HG03066 (cell line): ENCODE measurements at regions not wholly inside any gene's neighbourhood (a gene's known extent, or its start where the extent isn't known, plus 50 kb on each side); places are given as distances from the start of the nearest gene placed in this dataset.

Experiments
- ATAC-seq: cut with Tn5 transposase; IDR thresholded peaks from one replicate; pipeline ENCODE4 v1.9.1; 2021; ENCODE audit warnings: low read depth; ENCODE audit not compliant: unreplicated experiment

DNA sequence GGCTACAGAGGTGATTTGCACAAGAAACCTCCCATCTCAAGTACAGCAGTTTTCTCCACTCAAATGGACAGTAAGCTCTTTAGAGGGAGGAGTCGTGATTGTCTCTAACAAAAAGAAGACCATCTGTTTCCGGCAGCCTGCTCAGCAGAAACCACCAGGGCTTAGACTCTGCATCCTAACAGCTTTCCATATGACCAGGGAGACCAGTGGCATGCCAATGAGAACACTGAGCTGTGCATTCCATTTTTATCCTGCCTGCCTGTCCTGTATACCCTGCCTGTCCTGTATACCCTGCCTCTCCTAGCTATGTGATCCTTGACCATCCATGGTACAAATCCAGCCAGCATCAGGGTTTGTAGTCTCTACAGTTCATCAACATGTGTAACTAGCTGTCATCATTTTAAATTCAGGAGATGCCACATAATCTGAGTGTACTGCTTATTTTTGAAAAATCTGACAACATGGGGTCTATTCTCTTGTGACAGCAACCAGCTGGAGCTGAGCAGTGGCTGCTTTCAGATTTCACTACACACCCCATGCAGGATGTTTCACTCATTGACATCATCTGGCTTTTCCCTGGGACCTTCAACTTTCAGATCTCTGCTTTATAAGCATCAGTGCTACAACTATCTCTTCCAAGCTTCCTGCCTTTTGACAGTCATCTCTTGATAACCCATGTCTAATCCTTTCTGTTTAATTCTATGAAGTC is 50.5 kb upstream of the POU2AF2 start:
- no peak for ATAC-seq

DNA sequence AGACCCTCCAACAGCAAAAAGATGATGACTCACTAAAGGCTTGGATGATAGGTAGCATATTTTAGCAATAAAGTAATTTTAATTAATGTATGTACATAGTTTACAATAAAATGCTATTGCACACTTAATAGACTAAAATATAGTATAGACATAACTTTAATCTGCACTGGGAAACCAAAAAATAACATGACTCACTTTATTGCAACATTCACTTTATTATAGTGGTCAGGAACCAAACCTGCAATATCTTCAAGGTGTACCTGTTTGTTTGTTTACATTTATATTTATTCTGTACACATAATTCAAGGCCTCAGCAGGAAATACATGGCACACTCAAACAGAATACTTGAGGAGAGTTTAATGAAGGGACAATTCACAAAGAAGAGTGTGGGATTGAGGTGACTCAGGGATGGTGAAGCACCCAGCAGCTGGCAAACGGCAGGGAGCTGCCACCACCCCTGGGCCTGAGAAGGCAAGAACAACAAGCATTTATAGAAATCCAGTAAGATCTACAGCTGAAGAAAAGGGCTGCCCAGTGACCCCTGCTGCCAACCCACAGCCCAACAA is 51.5 kb upstream of the POU2AF2 start:
- no peak for ATAC-seq

GRCh38 chr11:111189466-111189865 is 56.1 kb upstream of the POU2AF2 start:
- ATAC-seq = no peak

- no peak for ATAC-seq
Observed at GRCh38 chr11:111186308-111186915, 59.1 kb upstream of the POU2AF2 start.

GRCh38 chr11:111185266-111185665 is 60.3 kb upstream of the POU2AF2 start:
- ATAC-seq = no peak

DNA sequence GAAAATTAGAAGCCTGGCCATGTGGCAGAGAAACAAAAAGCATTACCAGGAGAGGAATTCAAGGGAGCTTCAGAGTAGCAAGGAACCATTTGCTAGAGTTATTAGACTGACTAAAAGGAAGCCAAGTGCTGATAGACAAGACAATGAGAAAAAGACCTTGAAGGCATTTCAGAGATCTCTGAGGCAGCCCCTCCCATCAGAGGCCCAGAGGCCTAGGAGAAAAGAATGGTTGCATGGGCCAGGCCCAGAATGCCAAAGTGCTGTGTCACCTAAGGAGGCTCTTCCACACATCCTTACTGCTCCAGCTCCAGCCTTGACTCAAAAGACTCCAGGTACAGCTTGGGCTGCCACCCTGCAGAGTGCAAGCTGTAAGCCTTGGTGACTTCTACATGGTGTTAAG is 61.8 kb upstream of the POU2AF2 start:
- no peak for ATAC-seq

DNA sequence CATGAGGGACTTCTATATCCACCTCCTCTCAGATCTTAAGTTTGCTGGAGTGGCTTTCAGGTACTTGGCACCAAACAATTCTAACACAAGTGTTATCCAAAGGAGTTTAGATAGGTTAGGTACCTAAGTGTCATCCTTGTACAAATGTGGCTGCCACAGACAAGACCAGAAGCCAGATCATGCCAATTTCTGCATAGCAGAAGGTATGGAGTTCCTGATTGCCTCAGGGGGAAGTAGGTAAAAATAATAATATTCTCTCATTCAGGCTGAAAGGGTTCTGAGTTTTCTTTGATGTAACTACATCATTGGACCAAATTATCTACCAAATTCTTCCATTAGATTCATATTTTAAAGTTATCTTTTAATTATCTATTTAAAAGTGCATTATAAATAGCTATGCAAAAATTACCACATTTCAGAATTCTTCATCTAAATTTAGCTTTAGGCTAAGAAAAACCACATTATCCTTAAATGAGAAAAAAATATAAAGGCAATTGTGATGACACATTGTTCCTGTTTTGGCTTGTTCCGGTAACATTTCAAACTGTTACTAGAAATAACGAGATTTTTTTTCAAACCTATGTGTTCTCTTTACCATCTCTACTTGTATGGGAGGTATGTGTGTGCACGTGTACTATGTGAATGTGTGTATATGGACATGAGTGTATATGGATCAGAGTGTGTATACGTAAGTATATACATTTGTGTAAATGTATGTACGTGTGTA is 66.2 kb upstream of the POU2AF2 start:
- ATAC-seq = no peak

DNA sequence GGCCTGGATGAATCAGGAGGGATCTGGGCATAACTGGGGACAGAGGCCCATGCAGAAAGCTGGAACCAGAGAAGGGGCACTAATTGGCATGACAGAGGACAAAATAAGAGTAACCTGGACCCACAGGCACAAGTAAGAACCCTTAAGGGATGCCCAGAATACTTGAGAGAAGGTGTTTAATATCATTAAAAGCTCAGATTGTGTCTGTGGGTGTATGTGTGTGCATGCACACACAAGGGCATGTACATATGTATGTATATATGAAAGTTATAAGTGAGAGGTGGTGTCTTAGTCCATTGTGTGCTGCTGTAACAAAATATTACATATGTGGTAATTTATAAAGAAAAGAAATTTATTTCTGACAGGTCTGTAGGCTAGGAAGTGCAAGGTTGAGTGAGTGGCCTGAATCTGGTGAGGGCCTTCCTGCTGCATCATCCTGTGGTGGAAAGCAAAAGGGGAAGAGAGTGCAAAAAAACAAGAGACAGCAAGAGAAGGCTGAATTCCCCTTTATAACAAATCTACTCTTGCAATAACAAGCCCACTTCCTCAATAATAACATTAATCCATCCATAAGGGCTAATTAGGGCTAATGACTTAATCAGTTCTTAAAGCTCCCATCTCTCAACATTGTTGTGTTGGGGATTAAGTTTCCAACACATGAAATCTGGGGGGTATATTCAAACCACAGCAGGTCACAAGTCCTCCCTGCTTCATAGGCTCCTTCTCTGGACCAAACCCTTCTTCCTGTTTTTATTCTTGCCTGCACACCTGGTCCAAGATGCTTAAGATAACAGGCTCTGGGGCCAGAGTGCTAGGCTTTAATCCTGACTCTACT is 68.3 kb upstream of the POU2AF2 start:
- ATAC-seq = peak; percentile 74

DNA sequence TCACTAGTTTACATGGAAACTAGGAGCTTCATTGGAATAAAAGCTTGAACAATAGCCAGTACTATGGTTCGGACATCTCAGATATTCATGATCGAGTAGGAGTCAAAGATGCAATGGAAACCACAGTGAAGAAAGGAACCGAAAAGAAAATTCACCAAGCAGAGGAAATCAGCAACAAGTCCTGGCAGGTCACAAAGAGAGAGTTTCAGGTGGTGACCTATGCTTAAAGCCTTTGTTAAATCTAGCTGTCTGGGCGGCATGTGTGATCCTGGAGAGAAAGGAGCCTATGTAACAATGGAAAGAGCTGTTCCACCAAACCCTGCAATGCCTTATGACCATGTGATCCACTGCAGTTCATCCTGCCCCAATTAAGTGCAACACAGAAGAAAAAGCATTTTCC is 68.9 kb upstream of the POU2AF2 start:
- ATAC-seq = peak; percentile 61

GRCh38 chr11:111173221-111173620 is 72.3 kb upstream of the POU2AF2 start:
- no peak for ATAC-seq

DNA sequence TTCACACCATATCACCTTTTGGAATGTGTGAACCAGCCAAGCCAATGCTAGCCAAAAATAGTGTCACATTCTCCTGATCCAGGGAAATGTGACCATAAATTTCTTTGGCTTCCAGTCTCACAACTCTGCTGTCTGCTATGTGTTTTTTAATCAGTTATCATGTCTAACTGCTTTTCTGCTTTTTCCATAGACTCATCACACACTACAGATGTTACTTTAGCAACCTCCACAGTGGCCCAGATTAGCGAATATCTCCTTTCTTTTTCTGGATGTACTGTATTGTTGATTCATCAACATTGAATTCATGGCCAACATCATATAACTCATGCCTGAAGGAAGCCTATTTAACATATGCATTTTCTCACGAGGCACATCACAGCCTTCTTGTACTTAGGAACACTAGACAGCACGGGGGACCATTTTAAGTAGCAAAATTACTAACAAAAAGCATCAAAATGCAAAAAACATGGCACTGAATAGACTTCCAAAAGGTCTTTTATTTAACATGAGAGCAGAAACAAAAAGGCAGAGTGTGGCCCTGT is 73.1 kb upstream of the POU2AF2 start:
- ATAC-seq = no peak

DNA sequence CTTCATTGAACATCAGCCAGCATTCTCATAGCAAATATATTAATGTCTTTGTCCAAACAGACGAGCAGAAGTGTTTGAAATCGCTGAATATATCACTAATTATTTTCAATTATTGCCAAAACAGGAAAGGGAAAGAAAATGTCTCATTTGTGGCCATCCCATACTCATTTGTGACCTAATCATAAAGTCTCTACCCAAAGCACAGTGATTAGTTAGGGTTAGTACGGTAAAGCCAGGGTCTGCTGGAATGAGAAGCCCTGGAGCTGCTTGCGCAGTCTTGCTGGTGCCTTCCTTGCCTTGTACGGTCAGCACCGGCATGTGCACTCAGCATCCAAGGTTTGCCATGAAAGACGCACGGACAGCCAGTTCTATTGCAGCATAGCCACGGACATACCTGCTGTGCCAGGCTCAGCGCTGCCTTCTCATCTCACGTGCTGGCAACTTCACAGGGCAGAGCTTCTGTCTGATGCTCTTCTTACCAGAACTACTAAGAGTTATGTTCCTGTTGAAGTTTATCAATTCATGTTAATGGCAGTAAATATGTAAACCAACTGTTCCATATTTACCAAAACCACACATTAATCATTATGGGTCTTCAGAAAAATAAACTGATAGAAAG is 74.7 kb upstream of the POU2AF2 start:
- ATAC-seq = no peak

DNA sequence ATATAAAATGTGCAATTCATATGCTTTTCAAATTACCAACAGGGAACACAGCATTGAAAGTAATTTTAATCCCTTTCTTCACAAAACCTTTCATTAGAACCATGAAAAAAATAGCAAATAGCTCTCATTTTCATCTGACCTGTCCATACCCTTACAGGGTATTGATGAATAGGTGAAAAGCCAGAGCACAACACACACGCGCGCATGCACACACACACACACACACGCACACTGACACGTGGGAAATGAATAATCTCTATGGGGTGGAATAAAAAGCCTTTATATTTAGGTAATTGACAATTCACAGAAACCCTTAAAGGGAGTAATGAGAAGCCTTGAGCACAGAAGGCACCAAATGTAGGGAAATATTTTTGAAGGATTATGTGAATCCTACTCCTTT is 76.2 kb upstream of the POU2AF2 start:
- no peak for ATAC-seq

DNA sequence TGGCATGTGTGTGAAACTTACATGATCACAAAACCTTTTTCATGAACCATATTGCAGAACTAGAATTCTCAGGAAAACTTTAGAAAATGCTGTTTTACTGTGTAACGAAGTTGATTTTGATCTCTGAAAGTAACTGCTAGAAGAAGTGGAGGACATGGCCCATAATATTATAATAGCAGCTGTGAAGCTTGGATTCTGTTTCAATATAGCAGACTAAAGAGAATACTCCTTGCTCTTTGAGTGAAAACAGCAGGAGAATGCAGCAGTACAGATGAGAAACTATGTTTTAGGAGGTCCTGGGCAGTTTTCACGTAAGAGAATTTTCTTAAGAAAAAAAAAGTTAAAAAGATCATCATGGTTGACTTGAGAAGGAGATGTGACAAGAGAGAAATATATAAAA is 76.7 kb upstream of the POU2AF2 start:
- no peak for ATAC-seq

DNA sequence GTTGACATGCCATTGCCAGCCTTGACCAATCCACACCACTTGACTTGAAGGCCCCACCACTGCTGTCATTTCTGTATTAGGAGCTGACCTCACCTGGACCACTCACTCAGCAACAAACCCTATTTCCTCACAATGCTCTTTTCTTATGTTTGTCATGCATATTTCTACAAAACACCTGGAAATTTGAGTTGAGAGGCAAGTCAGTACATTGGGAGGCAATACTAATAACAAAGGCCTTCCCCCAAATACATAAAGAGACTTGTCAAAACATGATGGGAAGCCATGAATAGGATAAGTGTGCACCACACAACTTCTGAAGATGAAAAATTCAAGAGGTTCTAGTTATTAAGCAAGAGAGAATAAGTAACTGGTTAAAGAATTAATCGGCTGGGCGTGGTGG is 77.9 kb upstream of the POU2AF2 start:
- no peak for ATAC-seq

DNA sequence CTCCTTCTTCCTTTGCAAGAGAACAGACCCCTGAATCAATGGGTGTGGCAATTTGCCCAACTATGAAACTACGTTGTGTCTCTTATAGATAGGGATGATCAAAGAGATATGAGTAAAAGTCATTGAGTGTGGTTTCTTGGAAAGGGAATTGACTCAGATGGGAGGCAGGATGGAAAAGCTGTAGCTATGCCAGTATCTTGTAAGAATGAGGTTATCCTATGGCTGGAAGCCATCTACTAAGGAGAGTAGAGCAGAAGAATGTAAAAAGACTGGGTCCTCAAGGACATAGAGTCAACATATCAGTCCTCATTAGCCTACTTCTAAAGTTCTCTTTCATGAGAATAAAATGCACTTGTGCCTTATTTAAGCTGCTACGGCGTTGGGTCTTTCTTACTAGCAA is 78.9 kb upstream of the POU2AF2 start:
- no peak for ATAC-seq

DNA sequence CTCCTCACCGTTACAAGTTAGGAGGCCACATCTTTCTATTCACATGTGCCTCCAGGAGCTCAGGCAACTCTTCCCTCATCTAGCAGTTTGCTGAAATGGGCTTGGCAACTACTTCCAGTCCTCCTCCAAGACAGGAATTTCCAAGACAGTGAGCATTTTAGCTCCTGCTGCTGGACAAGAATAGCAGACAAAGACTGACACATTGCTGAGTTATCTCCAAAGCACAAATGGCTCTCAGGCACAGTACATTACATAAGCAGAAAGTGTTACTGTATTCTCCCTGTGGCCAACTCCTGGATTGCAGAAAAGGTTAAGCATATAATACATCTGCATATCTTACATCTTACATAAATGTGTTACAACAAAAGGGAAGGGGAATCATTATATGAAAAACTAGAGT is 83.2 kb upstream of the POU2AF2 start:
- ATAC-seq = no peak

DNA sequence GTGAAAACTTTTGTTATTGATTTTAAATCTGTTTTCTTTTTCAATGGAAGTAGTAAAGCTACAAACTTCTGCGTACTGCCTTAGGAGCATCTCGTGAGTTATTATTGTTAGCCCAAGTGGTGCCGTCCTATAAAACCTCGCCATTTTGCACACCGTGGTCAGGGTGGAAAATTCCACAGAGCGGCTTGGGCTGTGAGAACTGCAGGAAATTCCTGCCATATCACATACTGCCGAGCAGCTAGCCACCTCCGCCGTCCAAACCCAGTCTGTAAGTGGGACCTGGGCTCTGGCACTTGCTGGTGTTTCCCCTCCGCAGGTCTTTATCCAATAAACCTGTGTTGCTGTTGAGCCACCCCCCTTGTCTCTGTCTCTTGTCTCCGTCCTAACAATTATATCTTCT is 88.0 kb upstream of the POU2AF2 start:
- no peak for ATAC-seq

- no peak for ATAC-seq
Observed at GRCh38 chr11:111155021-111155420, 90.5 kb upstream of the POU2AF2 start.

GRCh38 chr11:111153194-111153593 is 92.3 kb upstream of the POU2AF2 start:
- ATAC-seq = no peak
